Activated CD8-positive, alpha-beta memory T cell treated with anti-CD3 and anti-CD28 coated beads, Interleukin-2, amount 50 U/mL, for 48 hours (primary cell): ENCODE measurements at regions not wholly inside any gene's neighbourhood (a gene's known extent, or its start where the extent isn't known, plus 50 kb on each side); places are given as distances from the start of the nearest gene placed in this dataset.

ENCODE experiments used
- DNase-seq: peaks from one replicate; pipeline ENCODE4 v3.0.0-alpha.2; 2020

- DNase-seq = no peak
Measured at GRCh38 chr9:108642871-108643270, 212.9 kb downstream of the ACTL7B start.

DNA sequence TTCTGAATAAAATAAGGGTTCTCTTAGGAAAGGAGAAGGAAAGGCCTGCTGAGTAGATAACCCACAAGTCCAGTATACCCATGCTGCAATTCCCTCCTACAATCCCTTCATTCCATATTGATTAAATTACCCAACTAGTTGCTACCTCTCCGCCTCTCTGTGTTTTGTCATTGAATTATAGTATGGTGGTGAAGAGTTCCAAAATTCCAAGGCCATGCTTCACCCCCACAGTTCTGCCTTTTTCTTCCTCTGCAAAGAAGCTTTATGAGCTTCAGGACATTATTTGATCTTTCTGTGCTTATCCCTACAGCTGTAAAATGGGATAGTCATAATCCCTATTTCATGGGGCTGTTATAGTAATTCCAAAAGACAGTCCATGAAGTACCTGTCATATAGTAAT lies 215.6 kb downstream of the ACTL7B start:
- DNase-seq = no peak

DNA sequence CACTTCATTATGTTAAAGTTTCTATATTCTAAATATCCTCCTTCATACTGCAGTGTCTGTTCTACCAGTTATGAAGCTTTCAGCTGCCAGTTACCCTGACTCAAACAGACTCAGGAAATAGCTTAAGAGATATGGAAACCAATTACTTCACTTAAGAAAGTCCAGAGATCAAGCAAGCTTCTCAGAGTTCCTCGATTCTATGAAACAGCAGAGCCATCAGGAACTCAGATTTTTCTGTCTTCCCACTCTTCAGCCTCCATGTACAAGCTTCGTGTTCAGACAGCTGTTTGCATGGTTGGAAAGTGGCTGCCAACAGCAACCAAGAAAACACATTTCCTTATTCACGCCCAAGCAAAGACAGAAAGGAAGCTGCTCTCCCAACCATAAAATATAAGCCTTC lies 216.1 kb downstream of the ACTL7B start:
- no peak for DNase-seq

- DNase-seq = no peak
Measured at GRCh38 chr9:108639091-108639490, 216.7 kb downstream of the ACTL7B start.

DNA sequence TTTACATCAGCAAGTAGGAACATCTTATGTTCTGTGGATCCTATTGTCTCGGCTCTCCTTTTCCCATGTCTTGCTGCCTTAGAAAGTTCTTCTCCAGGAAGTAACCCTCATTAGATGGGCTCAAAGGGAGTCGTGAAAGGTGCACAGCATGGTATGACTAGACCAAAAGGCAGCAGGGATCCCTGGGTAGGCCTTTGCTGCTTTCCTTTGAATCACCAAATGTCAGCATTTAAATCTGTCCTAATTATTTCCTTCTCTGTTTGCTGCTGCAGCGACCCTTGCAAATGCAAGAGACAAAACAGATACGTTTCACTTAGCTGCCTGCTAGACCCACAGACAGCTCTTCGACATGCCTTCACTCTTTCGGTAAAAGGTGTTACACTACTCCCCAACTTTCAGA lies 218.4 kb downstream of the ACTL7B start:
- DNase-seq = no peak

DNA sequence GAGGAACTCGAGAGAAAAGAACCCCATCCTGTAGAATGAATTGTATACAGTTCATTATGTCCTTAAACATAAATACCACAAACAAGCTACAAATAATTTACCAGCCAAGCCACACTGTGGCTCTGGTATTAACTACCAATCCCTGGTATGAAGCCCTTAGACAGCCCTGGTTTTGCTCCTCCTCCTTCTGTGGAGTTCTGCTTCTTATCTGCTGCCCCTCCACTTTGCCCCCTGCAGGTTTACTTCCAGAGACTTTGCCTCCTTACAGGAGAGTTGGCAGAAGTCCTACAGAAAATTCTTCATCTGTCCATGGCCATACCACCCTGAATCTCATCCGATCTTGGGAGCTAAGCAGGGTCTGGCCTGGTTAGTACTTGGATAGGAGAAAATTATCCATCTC lies 219.8 kb downstream of the ACTL7B start:
- DNase-seq = no peak

GRCh38 chr9:108634672-108635462 lies 220.9 kb downstream of the ACTL7B start:
- no peak for DNase-seq

- DNase-seq = no peak
Measured at GRCh38 chr9:108634204-108634603, 221.6 kb downstream of the ACTL7B start.

DNA sequence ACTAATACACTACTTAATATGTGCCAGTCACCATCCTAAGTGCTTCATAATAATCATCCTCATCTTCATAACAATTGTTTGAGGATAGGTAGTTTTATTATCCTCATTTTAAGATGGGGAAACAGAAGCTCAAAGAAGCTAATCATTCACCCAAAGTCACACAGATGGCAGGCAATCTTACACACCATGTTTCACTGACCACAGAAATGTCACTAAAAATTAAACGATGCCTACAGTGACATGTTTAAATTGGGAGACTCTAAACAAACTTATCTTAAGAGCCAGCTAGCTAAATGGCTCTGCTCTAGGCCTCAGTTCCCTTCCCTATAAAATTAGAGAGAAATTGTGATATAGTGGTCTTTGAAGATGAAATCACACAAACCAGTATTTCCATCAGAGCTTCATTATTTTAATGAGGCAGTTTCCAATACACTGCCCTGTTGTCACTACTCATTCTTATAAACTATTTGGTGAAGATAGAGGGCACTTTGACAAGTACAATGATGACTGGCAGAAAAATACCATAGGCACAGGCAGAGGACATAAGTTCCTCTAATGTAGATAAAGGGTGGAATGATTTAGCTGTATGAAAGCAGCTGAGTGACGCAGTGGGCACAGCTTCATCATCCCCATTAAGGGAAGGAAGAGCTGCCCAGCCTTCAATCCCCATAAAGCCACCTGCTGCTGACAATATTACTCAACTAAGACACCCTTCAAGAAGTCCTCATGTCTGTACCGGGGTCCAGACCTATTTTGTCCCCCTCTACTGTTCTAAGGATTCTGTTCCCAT lies 224.1 kb downstream of the ACTL7B start:
- no peak for DNase-seq

DNA sequence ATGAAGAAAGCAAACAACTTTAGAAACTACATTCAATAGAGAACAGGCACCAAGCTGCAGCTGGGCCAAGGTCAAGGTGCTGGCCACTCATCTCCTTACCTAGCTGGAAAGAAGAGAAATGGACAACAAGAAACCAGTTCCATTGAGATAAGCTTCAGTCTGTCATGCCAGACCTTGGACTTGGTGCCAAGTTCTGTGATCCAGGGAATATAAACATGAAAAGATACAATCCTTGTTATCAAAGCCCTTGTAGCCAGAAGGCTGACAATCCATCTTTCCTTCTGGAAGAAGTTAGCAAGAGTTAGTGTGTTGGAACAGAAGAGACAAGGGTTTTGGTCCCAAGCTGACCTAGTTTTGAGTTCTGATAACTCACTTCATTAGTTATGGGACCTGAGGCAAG lies 227.5 kb downstream of the ACTL7B start:
- DNase-seq = no peak

DNA sequence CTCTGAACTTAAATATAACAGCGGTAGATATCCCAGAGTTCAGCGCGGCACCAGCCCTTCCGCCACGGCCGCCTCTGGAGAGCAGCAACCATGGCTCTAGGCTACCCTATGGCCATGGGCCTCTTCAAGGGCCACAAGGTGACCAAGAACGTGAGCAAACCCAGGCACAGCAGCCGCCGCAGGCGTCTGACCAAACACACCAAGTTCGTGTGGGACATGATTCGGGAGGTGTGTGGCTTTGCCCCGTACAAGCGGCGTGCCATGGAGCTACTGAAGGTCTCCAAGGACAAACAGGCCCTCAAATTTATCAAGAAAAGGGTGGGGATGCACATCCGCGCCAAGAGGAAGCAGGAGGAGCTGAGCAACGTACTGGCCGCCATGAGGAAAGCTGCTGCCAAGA lies 229.0 kb downstream of the ACTL7B start:
- no peak for DNase-seq

DNA sequence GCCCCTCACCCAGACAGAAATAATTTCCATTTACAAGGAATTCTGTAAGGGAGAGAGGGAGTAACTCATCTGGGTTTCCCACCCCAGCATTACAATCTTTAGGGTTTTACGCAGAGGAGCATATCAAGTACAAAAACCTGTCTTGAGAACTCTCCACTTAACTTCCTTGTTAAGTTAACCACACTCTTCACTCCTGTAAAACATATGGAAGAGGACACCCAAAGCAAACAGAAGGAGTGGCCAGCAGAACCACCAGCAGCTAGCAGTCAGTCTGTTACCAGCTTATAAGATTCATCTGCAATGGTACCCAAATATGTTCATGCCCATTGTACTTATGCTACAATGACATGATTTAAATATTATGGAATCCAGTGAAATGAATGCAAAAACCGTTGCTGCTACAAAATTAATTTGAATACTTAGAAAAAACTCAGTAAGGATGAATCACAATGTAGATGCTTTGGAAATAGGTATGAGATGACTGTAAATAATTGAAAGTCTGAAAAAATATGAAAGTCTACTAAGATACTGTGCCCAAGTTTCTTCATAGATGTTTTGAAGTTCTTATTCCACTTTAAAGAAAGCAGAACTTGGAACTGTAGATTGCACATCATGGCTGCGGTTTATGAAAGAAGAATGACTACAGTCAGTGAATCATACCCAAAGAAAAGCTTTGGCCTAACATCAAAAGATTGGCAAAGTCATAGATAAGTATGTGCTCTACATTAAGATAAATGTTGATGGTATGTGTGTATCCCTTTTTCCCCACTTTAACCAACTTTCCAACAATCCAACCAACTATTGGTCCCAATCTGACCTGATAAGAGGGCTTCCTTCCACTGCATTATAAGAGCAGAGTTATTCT lies 233.6 kb downstream of the ACTL7B start:
- no peak for DNase-seq

DNA sequence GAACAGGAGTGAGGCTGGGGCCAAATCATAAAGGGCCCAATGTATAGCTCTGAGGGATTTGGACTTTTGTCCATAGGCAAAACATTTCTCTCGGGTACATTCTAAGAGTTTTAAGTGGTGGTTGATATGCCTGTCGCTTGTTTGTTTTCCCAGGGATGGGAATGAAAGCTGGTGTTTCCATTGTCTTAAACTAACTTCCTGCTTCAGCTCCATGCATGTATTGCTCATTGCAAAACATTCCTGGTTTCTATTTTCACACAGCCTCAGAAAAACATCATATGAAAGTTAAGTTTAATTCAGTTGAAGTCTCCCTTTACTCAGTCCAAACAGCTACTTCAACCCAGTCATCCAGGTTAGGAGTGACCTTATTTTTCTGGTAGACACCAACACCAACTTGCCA lies 235.0 kb downstream of the ACTL7B start:
- no peak for DNase-seq

GRCh38 chr9:108618906-108619550 lies 236.8 kb downstream of the ACTL7B start:
- no peak for DNase-seq

DNA sequence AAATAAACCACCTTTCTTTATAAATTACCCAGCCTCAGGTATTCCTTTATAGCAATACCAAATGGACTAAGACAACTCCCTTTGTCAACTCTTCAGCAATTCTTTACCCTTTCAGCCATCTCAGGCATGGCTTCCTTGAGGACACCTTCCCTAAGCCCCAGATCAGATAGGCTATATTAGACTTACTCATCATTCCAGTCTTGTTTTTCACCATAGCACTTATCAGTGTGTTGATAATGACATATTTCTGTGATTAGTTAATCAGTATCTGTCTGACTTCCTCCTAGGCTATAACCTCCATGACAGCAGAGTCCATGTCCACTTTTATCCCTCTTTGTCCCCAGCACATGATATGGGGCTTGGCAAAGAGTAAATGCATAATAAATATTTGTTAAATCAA lies 238.1 kb downstream of the ACTL7B start:
- DNase-seq = no peak

- DNase-seq = no peak
Measured at GRCh38 chr9:108615152-108615551, 240.6 kb downstream of the ACTL7B start.

DNA sequence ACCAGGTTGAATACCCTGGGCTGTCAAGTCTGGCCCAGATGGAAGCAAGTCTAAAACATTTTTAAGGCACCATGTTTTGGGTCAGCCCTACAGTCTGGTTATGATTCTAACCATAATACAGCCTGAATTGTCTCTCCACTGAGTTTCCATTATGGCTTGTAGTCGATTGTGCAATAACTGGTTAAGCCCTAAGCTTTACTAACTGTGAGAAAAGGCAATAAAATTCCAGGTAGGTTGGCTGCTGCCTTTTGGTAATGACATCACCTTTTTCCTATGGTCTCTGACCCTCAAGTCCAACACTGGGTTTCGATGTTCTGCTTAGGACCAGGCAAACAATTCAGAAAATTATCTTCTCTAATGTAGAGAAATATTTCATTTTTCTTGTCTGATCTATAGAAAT lies 243.3 kb downstream of the ACTL7B start:
- DNase-seq = no peak

DNA sequence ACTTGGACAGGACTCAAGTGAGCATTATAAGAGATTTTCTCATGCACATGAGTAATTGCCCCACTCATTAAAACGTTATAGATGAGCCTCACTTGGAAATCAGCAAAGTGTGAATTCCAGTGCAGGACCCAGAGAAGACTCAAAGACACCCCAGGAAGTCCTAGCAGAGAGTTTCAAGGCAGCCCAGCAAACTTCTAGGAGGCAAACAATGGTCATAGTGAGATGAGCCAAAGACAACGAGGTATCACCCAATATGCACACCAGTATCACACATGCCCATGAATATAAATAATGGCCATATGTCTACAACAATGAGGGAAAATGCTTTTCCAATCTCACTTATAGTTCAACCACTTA lies 245.9 kb downstream of the ACTL7B start:
- DNase-seq = no peak

DNA sequence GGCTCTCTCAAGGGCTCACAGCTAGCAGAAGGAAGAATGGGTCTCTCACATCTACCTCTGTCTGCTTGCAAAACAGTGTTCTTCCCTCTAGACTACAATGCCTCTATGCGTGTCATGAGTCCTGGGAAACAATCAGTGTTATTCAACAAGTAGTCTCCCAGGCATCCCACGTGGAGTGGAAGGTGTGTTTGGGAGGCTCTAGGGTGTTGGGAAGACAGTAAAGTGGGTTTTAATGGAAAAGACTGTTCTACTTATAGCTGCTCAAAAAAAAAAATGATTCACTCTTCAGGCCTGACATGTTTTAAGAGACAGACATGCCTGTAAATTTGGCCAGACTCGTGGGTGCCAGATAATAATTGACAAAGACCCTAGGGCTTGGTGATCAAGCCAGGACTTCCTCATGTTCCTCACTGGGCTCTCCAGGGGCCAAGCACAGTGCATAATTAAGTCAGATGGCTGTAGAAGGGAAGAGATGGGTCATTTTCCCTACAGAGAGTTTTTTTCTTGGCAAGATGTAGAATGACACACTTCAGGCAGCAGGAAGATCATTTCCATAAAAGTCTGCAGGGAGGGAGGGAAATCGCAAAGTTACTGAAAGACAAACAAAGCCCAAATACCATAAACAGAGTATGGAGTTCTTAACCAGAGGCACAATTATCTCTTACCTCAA lies 246.4 kb downstream of the ACTL7B start:
- DNase-seq = no peak

DNA sequence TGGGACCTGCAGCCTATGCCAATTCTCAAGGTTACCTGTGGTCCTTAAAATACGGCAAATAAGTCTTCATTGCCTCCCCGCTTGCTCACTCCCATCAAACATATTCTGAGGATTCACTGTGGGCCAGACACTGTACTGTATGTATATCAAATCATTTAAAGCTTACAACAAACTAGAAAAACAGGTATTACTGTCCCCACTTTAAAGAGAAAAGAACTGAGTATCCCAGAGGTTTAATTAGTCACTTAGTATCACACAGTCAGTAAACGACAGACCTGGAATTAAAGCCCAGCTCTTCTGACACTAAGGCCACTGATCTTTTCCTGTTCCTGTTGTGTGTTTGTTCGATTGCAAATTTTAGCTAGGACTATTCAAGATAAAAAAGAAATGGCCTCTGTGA lies 248.2 kb downstream of the ACTL7B start:
- no peak for DNase-seq

- DNase-seq = no peak
Measured at GRCh38 chr9:108606401-108606800, 249.4 kb downstream of the ACTL7B start.

DNA sequence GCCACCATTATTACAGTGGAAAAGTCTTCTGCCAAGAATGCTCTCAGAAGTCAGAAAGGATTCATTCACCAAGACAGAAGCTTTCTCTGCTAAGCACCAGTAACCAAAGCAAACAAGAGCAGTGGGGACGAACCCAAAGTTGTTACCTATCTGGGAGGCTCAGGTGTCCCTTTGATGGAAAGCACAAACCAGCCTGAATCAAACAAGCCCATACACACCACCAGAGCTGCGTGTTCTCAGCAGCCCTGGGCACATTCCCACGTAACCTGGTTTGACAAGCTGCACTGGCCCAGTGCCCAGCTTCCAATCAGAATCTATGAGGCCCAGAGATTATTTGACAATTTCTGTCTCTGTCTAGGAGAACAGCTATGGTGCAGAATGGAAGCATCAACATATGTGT lies 252.6 kb downstream of the ACTL7B start:
- DNase-seq = no peak

- no peak for DNase-seq
Measured at GRCh38 chr9:108600896-108601295, 254.9 kb downstream of the ACTL7B start.
